ENCODE measurements at regions not wholly inside any gene's neighbourhood (a gene's known extent, or its start where the extent isn't known, plus 50 kb on each side); places are given as distances from the start of the nearest gene placed in this dataset.
A peak's percentile ranks its signal among the peaks of the same experiment; 100 is the strongest.

DNA sequence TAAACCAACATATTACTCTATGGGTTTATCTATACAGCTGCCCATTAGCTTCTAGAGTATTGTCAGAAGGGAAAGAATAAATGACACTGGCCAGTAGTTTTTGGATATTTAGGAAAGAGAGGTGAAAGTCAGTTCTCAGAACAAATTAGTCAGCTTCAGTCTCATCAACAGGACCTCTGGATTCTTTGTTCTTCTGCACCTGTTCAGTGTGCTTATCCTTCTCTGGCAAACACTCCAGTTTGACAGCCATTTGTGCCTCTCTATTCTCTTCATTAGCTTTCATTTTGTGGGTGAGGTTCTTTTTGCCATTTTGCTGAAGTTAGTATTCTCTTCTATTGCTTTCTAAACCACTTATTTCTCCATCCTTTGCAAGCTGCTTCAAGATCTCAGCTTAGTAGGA, 107.0 kb downstream of the PCDH18 start:
- POLR2A ChIA-PET = no interaction called here
- H3K9me3 ChIP-seq (ENCODE audit: control insufficient read depth in 2 of 3, low read length in 3 of 3) = no peaks in the 10 kb centered on the region

DNA sequence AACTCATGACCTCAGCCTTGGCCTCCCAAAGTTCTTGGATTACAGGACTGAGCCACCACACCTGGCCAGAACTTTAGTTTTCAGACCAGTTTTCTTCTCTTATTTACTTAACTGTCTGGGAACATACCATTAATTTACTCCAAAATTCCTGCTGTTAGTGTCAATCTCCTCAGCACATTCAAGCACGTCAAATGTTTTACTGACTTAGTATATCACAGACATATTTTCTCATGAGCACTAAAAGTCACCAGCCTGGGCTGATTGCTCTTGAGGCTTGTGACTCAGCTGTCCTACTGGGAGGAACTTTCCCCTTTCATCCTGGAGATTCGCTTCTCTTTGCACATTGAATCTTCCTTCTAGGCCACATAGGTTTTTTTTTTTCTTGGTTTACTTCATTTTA, 109.6 kb downstream of the PCDH18 start:
- H3K36me3 Mint-ChIP-seq = no peaks in the 10 kb centered on the region
- Histone ChIP-seq H3K27me3 (ENCODE audit: control insufficient read depth in 2 of 2, insufficient read depth in 2 of 2, low read length in 2 of 2) (no peaks in the 10 kb centered on the region), H3K4me3 (ENCODE audit: low read length) (no peak overlapping the region), H3K36me3 (ENCODE audit: control insufficient read depth in 2 of 3, insufficient read depth in 3 of 3, low read length in 3 of 3) (no peaks in the 10 kb centered on the region), H3K4me1 (ENCODE audit: control insufficient read depth in 2 of 2, insufficient read depth in 2 of 2, low read length in 2 of 2) (no peaks in the 10 kb centered on the region), H3K27ac (ENCODE audit: low read depth, low read length) (no peak overlapping the region), H3K9me3 (ENCODE audit: control insufficient read depth in 2 of 3, low read length in 3 of 3) (no peaks in the 10 kb centered on the region)
- POLR2A ChIA-PET = no interaction called here
- ATAC-seq (no peak), DNase-seq (no peak)
- no peaks in the 10 kb centered on the region for H3K27me3 Mint-ChIP-seq
- H3K27ac Mint-ChIP-seq = no peak overlapping the region
- CTCF ChIA-PET = no interaction called here
- intact Hi-C loops (cut with micrococcal nuclease) = no loop called here
- no peak overlapping the region for H3K4me3 Mint-ChIP-seq
- H3K9me3 Mint-ChIP-seq = peaks cover 0 to 28% (median 6%) of the 10 kb centered on the region in 11 donors
- no peaks in the 10 kb centered on the region for H3K4me1 Mint-ChIP-seq

More for the DNA sequence above, 107.0 kb downstream of the PCDH18 start:
- ATAC-seq (no peak), DNase-seq (no peak)
- H3K27me3 Mint-ChIP-seq = no peaks in the 10 kb centered on the region
- H3K4me3 Mint-ChIP-seq = no peak overlapping the region
- Histone ChIP-seq H3K4me3 (ENCODE audit: low read length) (no peak overlapping the region), H3K27me3 (ENCODE audit: control insufficient read depth in 2 of 2, insufficient read depth in 2 of 2, low read length in 2 of 2) (no peaks in the 10 kb centered on the region), H3K36me3 (ENCODE audit: control insufficient read depth in 2 of 3, insufficient read depth in 3 of 3, low read length in 3 of 3) (no peaks in the 10 kb centered on the region), H3K27ac (ENCODE audit: low read depth, low read length) (no peak overlapping the region), H3K4me1 (ENCODE audit: control insufficient read depth in 2 of 2, insufficient read depth in 2 of 2, low read length in 2 of 2) (no peaks in the 10 kb centered on the region)
- no peaks in the 10 kb centered on the region for H3K36me3 Mint-ChIP-seq
- H3K4me1 Mint-ChIP-seq = no peaks in the 10 kb centered on the region
- no peak overlapping the region for H3K27ac Mint-ChIP-seq
- CTCF ChIA-PET = no interaction called here
- intact Hi-C loops (cut with micrococcal nuclease) = no loop called here
- H3K9me3 Mint-ChIP-seq = peaks cover 0 to 19% (median 6%) of the 10 kb centered on the region in 11 donors

DNA sequence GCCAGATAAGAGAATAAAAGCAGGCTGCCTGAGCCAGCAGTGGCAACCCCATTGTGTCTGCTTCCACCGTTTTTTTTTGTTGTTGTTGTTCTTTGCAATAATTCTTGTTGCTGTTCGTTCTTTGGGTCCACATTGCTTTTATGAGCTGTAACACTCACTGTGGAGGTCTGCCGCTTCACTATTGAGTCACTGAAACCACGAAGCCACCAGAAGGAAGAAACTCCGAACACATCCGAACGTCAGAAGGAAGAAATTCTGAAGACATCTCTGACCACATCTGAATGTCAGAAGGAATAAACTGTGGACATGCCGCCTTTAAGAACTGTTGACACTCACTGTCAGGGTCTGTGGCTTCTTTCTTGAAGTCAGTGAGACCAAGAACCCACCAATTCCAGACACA, 110.5 kb downstream of the PCDH18 start:
- H3K9me3 ChIP-seq (ENCODE audit: control insufficient read depth in 2 of 3, low read length in 3 of 3) = no peaks in the 10 kb centered on the region
- ATAC-seq (no peak), DNase-seq (no peak)
- no peak overlapping the region for H3K27ac ChIP-seq (ENCODE audit: low read depth, low read length)
- CTCF ChIA-PET = no interaction called here
- Mint-ChIP-seq H3K27ac (peak overlapping the region in 1 of 9 donors; percentile 13), H3K4me3 (no peak overlapping the region), H3K27me3 (no peaks in the 10 kb centered on the region), H3K4me1 (no peaks in the 10 kb centered on the region), H3K36me3 (no peaks in the 10 kb centered on the region), H3K9me3 (peaks cover 0 to 28% (median 6%) of the 10 kb centered on the region in 11 donors)
- H3K4me1 ChIP-seq (ENCODE audit: control insufficient read depth in 2 of 2, insufficient read depth in 2 of 2, low read length in 2 of 2) = no peaks in the 10 kb centered on the region
- H3K4me3 ChIP-seq (ENCODE audit: low read length) = no peak overlapping the region
- POLR2A ChIA-PET = no interaction called here
- no peaks in the 10 kb centered on the region for H3K36me3 ChIP-seq (ENCODE audit: control insufficient read depth in 2 of 3, insufficient read depth in 3 of 3, low read length in 3 of 3)
- intact Hi-C loops (cut with micrococcal nuclease) = no loop called here
- H3K27me3 ChIP-seq (ENCODE audit: control insufficient read depth in 2 of 2, insufficient read depth in 2 of 2, low read length in 2 of 2) = no peaks in the 10 kb centered on the region

DNA sequence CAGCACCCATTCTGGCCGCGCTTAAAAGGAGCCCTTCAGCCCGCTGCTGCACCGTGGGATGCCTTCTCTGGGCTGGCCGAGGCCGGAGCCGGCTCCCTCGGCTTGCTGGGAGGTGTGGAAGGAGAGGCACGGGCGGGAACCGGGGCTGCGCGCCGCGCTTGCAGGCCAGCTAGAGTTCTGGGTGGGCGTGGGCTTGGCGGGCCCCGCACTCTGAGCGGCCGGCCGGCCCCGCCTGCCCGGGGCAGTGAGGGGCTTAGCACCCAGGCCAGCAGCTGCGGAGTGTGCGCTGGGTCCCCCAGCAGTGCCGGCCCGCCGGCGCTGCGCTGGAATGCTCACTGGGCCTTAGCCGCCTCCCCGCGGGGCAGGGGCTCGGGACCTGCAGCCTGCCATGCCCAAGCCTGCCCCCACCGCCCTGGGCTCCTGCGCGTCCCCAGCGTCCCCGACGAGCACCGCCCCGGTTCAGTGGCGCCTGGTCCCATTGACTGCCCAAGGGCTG, 111.3 kb downstream of the PCDH18 start:
- ChIA-PET POLR2A (no interaction called here), CTCF (no interaction called here)
- peaks cover 0 to 28% (median 6%) of the 10 kb centered on the region in 11 donors for H3K9me3 Mint-ChIP-seq
- Histone ChIP-seq H3K4me1 (ENCODE audit: control insufficient read depth in 2 of 2, insufficient read depth in 2 of 2, low read length in 2 of 2) (no peaks in the 10 kb centered on the region), H3K36me3 (ENCODE audit: control insufficient read depth in 2 of 3, insufficient read depth in 3 of 3, low read length in 3 of 3) (no peaks in the 10 kb centered on the region), H3K27me3 (ENCODE audit: control insufficient read depth in 2 of 2, insufficient read depth in 2 of 2, low read length in 2 of 2) (no peaks in the 10 kb centered on the region), H3K9me3 (ENCODE audit: control insufficient read depth in 2 of 3, low read length in 3 of 3) (no peaks in the 10 kb centered on the region), H3K27ac (ENCODE audit: low read depth, low read length) (no peak overlapping the region), H3K4me3 (ENCODE audit: low read length) (no peak overlapping the region)
- H3K4me1 Mint-ChIP-seq = no peaks in the 10 kb centered on the region
- H3K27me3 Mint-ChIP-seq = no peaks in the 10 kb centered on the region
- intact Hi-C loops (cut with micrococcal nuclease) = no loop called here
- H3K27ac Mint-ChIP-seq = no peak overlapping the region
- DNase-seq = no peak
- H3K36me3 Mint-ChIP-seq = no peaks in the 10 kb centered on the region
- no peak overlapping the region for H3K4me3 Mint-ChIP-seq
- ATAC-seq = no peak

DNA sequence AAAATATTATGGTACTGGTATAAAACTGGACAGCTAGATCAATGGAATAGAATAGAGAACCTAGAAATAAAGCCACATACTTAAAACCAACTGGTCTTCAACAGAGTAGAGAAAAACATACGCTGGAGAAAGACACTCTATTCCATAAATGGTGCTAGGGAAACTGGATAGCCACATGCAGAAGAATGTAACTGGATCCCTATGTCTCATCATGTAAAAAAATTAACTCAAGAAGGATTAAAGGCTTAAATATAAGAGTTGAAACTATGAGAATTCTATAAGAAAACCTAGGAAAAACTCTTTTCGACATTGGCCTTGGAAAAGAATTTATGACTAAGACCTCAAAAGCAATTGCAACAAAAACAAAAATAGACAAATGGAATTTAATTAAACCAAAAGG, 114.6 kb downstream of the PCDH18 start:
- Histone ChIP-seq H3K4me1 (ENCODE audit: control insufficient read depth in 2 of 2, insufficient read depth in 2 of 2, low read length in 2 of 2) (no peaks in the 10 kb centered on the region), H3K4me3 (ENCODE audit: low read length) (no peak overlapping the region), H3K27ac (ENCODE audit: low read depth, low read length) (no peak overlapping the region), H3K27me3 (ENCODE audit: control insufficient read depth in 2 of 2, insufficient read depth in 2 of 2, low read length in 2 of 2) (no peaks in the 10 kb centered on the region), H3K36me3 (ENCODE audit: control insufficient read depth in 2 of 3, insufficient read depth in 3 of 3, low read length in 3 of 3) (no peaks in the 10 kb centered on the region), H3K9me3 (ENCODE audit: control insufficient read depth in 2 of 3, low read length in 3 of 3) (no peaks in the 10 kb centered on the region)
- DNase-seq (no peak), ATAC-seq (no peak)
- Mint-ChIP-seq H3K36me3 (no peaks in the 10 kb centered on the region), H3K27ac (no peak overlapping the region), H3K4me1 (no peaks in the 10 kb centered on the region), H3K4me3 (no peak overlapping the region), H3K27me3 (no peaks in the 10 kb centered on the region), H3K9me3 (peaks cover 0 to 26% (median 4%) of the 10 kb centered on the region in 11 donors)
- ChIA-PET POLR2A (no interaction called here), CTCF (no interaction called here)
- intact Hi-C loops (cut with micrococcal nuclease) = no loop called here

DNA sequence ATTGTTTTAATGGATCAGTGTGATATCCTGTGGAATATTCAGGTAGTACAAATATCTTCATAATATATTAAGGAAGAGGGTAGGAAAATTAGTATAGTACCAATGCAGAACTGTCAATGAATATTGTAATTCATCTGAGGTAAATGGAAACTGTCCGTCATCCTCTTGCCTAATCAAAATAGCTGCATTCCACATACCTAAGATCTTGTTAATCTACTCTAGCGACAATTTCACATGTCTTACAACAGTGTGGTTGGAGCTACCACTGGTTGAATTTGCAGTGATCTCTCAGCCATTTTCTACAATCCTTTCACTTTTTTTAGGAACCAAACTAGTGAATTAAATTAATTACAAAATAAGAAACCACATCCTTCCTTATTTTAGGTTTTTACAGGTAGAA, 117.5 kb downstream of the PCDH18 start:
- Histone ChIP-seq H3K36me3 (ENCODE audit: control insufficient read depth in 2 of 3, insufficient read depth in 3 of 3, low read length in 3 of 3) (no peaks in the 10 kb centered on the region), H3K27ac (ENCODE audit: low read depth, low read length) (no peak overlapping the region), H3K4me1 (ENCODE audit: control insufficient read depth in 2 of 2, insufficient read depth in 2 of 2, low read length in 2 of 2) (no peaks in the 10 kb centered on the region), H3K4me3 (ENCODE audit: low read length) (no peak overlapping the region), H3K9me3 (ENCODE audit: control insufficient read depth in 2 of 3, low read length in 3 of 3) (no peaks in the 10 kb centered on the region), H3K27me3 (ENCODE audit: control insufficient read depth in 2 of 2, insufficient read depth in 2 of 2, low read length in 2 of 2) (no peaks in the 10 kb centered on the region)
- ATAC-seq (no peak), DNase-seq (no peak)
- Mint-ChIP-seq H3K27ac (no peak overlapping the region), H3K36me3 (no peaks in the 10 kb centered on the region), H3K4me1 (no peaks in the 10 kb centered on the region), H3K4me3 (no peak overlapping the region), H3K27me3 (no peaks in the 10 kb centered on the region), H3K9me3 (peaks cover 0 to 20% (median 0%) of the 10 kb centered on the region in 11 donors)
- intact Hi-C loops (cut with micrococcal nuclease) = no loop called here
- ChIA-PET POLR2A (no interaction called here), CTCF (no interaction called here)

DNA sequence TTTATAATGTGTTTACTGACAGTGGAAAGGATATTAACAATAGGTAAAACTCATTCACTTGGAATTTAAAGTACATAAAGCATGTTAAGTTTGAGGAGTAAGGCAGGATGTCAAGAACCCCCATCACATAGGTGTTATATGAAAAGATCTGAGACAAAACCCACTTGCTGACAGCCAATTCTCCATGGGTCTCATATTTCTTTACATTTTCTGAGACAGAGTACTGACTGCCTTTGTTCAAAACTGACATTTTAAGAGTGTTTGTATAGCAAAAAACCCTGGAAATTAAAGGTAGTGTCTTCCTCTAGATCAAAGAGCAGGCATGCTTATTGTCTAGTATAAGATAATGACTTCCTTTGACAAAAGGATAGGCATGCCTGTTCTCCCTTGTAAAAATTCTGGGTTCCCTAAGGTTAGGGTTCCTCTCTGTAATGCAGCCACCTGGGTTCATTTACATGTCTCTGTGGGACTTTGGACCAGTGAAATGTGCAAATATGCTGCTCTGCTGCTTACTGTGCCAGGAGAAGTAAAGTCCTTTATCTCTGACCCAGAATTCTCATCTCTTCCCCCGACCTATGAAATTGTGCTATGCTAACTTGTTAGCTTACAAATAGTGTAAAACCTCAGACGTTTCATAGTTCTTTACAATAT, 123.6 kb downstream of the PCDH18 start:
- H3K4me1 Mint-ChIP-seq = no peaks in the 10 kb centered on the region
- ChIA-PET CTCF (no interaction called here), POLR2A (no interaction called here)
- peaks cover 0 to 10% (median 5%) of the 10 kb centered on the region in 11 donors for H3K9me3 Mint-ChIP-seq
- Histone ChIP-seq H3K9me3 (ENCODE audit: control insufficient read depth in 2 of 3, low read length in 3 of 3) (no peaks in the 10 kb centered on the region), H3K4me1 (ENCODE audit: control insufficient read depth in 2 of 2, insufficient read depth in 2 of 2, low read length in 2 of 2) (no peaks in the 10 kb centered on the region), H3K27me3 (ENCODE audit: control insufficient read depth in 2 of 2, insufficient read depth in 2 of 2, low read length in 2 of 2) (no peaks in the 10 kb centered on the region), H3K36me3 (ENCODE audit: control insufficient read depth in 2 of 3, insufficient read depth in 3 of 3, low read length in 3 of 3) (no peaks in the 10 kb centered on the region), H3K4me3 (ENCODE audit: low read length) (no peak overlapping the region), H3K27ac (ENCODE audit: low read depth, low read length) (no peak overlapping the region)
- DNase-seq (no peak), ATAC-seq (no peak)
- H3K27ac Mint-ChIP-seq = no peak overlapping the region
- no peak overlapping the region for H3K4me3 Mint-ChIP-seq
- H3K27me3 Mint-ChIP-seq = no peaks in the 10 kb centered on the region
- no peaks in the 10 kb centered on the region for H3K36me3 Mint-ChIP-seq
- intact Hi-C loops (cut with micrococcal nuclease) = no loop called here

Data from naive thymus-derived CD4-positive, alpha-beta T cell (primary cell).